GM23338 (cell line): ENCODE measurements at regions not wholly inside any gene's neighbourhood (a gene's known extent, or its start where the extent isn't known, plus 50 kb on each side); places are given as distances from the start of the nearest gene placed in this dataset.

ENCODE experiments used
- ATAC-seq: fragments of 200-7000 bp; cut with Tn5 transposase; 3 replicates; pipeline ENCODE4 v1.9.1; 2020
- DNase-seq: peaks from one replicate; pipeline ENCODE4 v3.0.0-alpha.2; 2015; ENCODE audit warnings: low spot score
- H2AFZ ChIP-seq: fragments of 200-600 bp; sonication (generic); 2 replicates; pipeline ENCODE4 v1.8.0; 2016; ENCODE audit warnings: antibody characterized with exemption, mild to moderate bottlenecking, moderate library complexity
- H3F3A ChIP-seq: fragments of 200-600 bp; sonication (generic); replicated peaks from 2 replicates; pipeline ENCODE4 v1.8.0; 2017; ENCODE audit warnings: antibody characterized with exemption, mixed run types, low read depth
- H3K27ac ChIP-seq: fragments of 200-600 bp; sonication (generic); 2 replicates; pipeline ENCODE4 v1.6.1; 2016; ENCODE audit warnings: low read depth
- H3K27me3 ChIP-seq: fragments of 200-600 bp; sonication (generic); 2 replicates; pipeline ENCODE4 v1.8.0; 2016; ENCODE audit warnings: mild to moderate bottlenecking, mixed run types, moderate library complexity; ENCODE audit not compliant: insufficient read depth
- H3K36me3 ChIP-seq: fragments of 200-600 bp; sonication (generic); 2 replicates; pipeline ENCODE4 v1.8.0; 2016; ENCODE audit warnings: mild to moderate bottlenecking; ENCODE audit not compliant: insufficient read depth
- H3K4me1 ChIP-seq: fragments of 200-600 bp; sonication (generic); 2 replicates; pipeline ENCODE4 v1.8.0; 2016; ENCODE audit warnings: mild to moderate bottlenecking, moderate library complexity; ENCODE audit not compliant: insufficient read depth
- H3K4me2 ChIP-seq: fragments of 200-600 bp; sonication (generic); 2 replicates; pipeline ENCODE4 v1.7.1; 2017; ENCODE audit warnings: mixed run types
- H3K4me3 ChIP-seq: fragments of 200-600 bp; sonication (generic); 2 replicates; pipeline ENCODE4 v1.6.1; 2016; ENCODE audit warnings: mixed run types
- H3K79me2 ChIP-seq: fragments of 200-600 bp; sonication (generic); replicated peaks from 2 replicates; pipeline ENCODE4 v1.8.0; 2017; ENCODE audit warnings: mild to moderate bottlenecking; ENCODE audit not compliant: insufficient read depth
- H3K9me2 ChIP-seq: fragments of 200-600 bp; sonication (generic); 2 replicates; pipeline ENCODE4 v1.8.0; 2017; ENCODE audit not compliant: insufficient read depth
- H4K20me1 ChIP-seq: fragments of 200-600 bp; sonication (generic); replicated peaks from 2 replicates; pipeline ENCODE4 v1.8.0; 2017; ENCODE audit warnings: mild to moderate bottlenecking; ENCODE audit not compliant: insufficient read depth
- H3K27ac Mint-ChIP-seq: 2 replicates; pipeline ENCODE4 v1.8.0; 2020; ENCODE audit warnings: inconsistent platforms, mild to moderate bottlenecking, moderate library complexity, mixed read lengths
- H3K27me3 Mint-ChIP-seq: 3 replicates; pipeline ENCODE4 v1.8.0; 2022; ENCODE audit warnings: low read depth, mild to moderate bottlenecking, moderate library complexity, mixed read lengths, inconsistent platforms; ENCODE audit not compliant: insufficient read depth, poor library complexity
- H3K36me3 Mint-ChIP-seq: 3 replicates; pipeline ENCODE4 v1.8.0; 2021; ENCODE audit warnings: low read depth, mild to moderate bottlenecking, inconsistent platforms, moderate library complexity, mixed read lengths
- H3K4me1 Mint-ChIP-seq: 3 replicates; pipeline ENCODE4 v1.8.0; 2020; ENCODE audit warnings: mild to moderate bottlenecking, inconsistent platforms, mixed read lengths
- H3K4me3 Mint-ChIP-seq: 3 replicates; pipeline ENCODE4 v1.8.0; 2021; ENCODE audit warnings: moderate library complexity, mild to moderate bottlenecking, inconsistent platforms, mixed read lengths
- H3K9me3 Mint-ChIP-seq: 3 replicates; pipeline ENCODE4 v1.8.0; 2020; ENCODE audit warnings: moderate library complexity, mild to moderate bottlenecking, inconsistent platforms, mixed read lengths
- CREB1 ChIP-seq: fragments of 250-450 bp; sonication (Bioruptor Pico); IDR thresholded peaks from 2 replicates; pipeline ENCODE4 v1.5.0; 2020; ENCODE audit warnings: low read depth, mild to moderate bottlenecking, moderate library complexity
- CTCF ChIP-seq, 2 experiments: fragments of 200-600 bp in 1 of 2; sonication (generic) in 1 of 2; conservative IDR thresholded peaks; 2 replicates each; pipeline versions ENCODE4 v1.5.1 to v1.6.1; 2016 to 2017; ENCODE audit warnings: antibody characterized with exemption in 2 of 2, low read depth in 2 of 2, mild to moderate bottlenecking in 2 of 2, moderate library complexity in 1 of 2
- JUNB ChIP-seq: IDR thresholded peaks from one replicate; pipeline ENCODE4 v1.6.1; 2016; ENCODE audit warnings: antibody characterized with exemption; ENCODE audit not compliant: unreplicated experiment
- REST ChIP-seq: IDR thresholded peaks from one replicate; pipeline ENCODE4 v1.6.1; 2018; ENCODE audit warnings: antibody characterized with exemption; ENCODE audit not compliant: unreplicated experiment
- STAT1 ChIP-seq: IDR thresholded peaks from one replicate; pipeline ENCODE4 v1.6.1; 2016; ENCODE audit warnings: antibody characterized with exemption; ENCODE audit not compliant: unreplicated experiment
- ZNF114 ChIP-seq: fragments of 250-450 bp; sonication (Bioruptor Pico); IDR thresholded peaks from 2 replicates; pipeline ENCODE4 v1.5.0; 2020; ENCODE audit warnings: mild to moderate bottlenecking, moderate library complexity
- ZNF462 ChIP-seq: fragments of 250-450 bp; sonication (Bioruptor Pico); IDR thresholded peaks from 2 replicates; pipeline ENCODE4 v1.5.0; 2020; ENCODE audit warnings: mild to moderate bottlenecking, moderate library complexity

- H3K79me2 ChIP-seq, result no peaks in the 10 kb centered on the region
- H3K27me3 ChIP-seq, result no peaks in the 10 kb centered on the region
- Mint-ChIP-seq H3K4me1 (no peaks in the 10 kb centered on the region), H3K36me3 (no peaks in the 10 kb centered on the region), H3K4me3 (no peak overlapping the region), H3K27me3 (peaks cover 2% of the 10 kb centered on the region), H3K9me3 (no peaks in the 10 kb centered on the region), H3K27ac (no peak overlapping the region)
- no peaks in the 10 kb centered on the region for H3K36me3 ChIP-seq
- no peaks in the 10 kb centered on the region for H3K9me2 ChIP-seq
- H3F3A ChIP-seq, result no peaks in the 10 kb centered on the region
- H3K4me3 ChIP-seq, result no peak overlapping the region
- H2AFZ ChIP-seq, result no peak overlapping the region
- no peak overlapping the region for H3K4me2 ChIP-seq
- ATAC-seq, result no peak
- TF ChIP-seq CREB1 (CRISPR knock-in tag), result no peak
- no peak for TF ChIP-seq ZNF462 (CRISPR knock-in tag)
- TF ChIP-seq CTCF (conservative IDR thresholded peaks at IDR 0.05; ENCODE audit: low read depth in 2 of 2), result no peak
- H3K4me1 ChIP-seq, result no peaks in the 10 kb centered on the region
- no peak for DNase-seq
- H3K27ac ChIP-seq, result no peak overlapping the region
- H4K20me1 ChIP-seq, result no peaks in the 10 kb centered on the region
Measured at GRCh38 chr3:80549173-80549572, 781.4 kb upstream of the ROBO1 start.

- Histone ChIP-seq H3K4me3 (no peak overlapping the region), H3K36me3 (no peaks in the 10 kb centered on the region), H3K27me3 (no peaks in the 10 kb centered on the region), H3K9me2 (no peaks in the 10 kb centered on the region), H4K20me1 (no peaks in the 10 kb centered on the region), H3F3A (no peaks in the 10 kb centered on the region), H3K4me2 (no peak overlapping the region), H3K4me1 (peaks cover 4% of the 10 kb centered on the region; the same call in 1 of the 2 replicates), H2AFZ (no peak overlapping the region), H3K27ac (no peak overlapping the region), H3K79me2 (no peaks in the 10 kb centered on the region)
- Mint-ChIP-seq H3K27me3 (peaks cover 2% of the 10 kb centered on the region), H3K9me3 (no peaks in the 10 kb centered on the region; the same call in 2 of the 3 replicates), H3K4me3 (no peak overlapping the region), H3K27ac (no peak overlapping the region), H3K4me1 (peaks cover 10% of the 10 kb centered on the region; the same call in 2 of the 3 replicates), H3K36me3 (no peaks in the 10 kb centered on the region)
- no peak for ATAC-seq
- DNase-seq, result no peak
- TF ChIP-seq STAT1 (no peak), JUNB (no peak), REST (no peak), ZNF114 (CRISPR knock-in tag) (no peak)
Measured at GRCh38 chr3:80543154-80543553, 775.4 kb upstream of the ROBO1 start.
